Activated CD4-positive, alpha-beta T cell treated with anti-CD3 and anti-CD28 coated beads for 48 hours (primary cell): ENCODE measurements at regions not wholly inside any gene's neighbourhood (a gene's known extent, or its start where the extent isn't known, plus 50 kb on each side); places are given as distances from the start of the nearest gene placed in this dataset.

ENCODE experiments used
- DNase-seq: peaks from one replicate; pipeline ENCODE4 v3.0.0-alpha.2; 2020

DNA sequence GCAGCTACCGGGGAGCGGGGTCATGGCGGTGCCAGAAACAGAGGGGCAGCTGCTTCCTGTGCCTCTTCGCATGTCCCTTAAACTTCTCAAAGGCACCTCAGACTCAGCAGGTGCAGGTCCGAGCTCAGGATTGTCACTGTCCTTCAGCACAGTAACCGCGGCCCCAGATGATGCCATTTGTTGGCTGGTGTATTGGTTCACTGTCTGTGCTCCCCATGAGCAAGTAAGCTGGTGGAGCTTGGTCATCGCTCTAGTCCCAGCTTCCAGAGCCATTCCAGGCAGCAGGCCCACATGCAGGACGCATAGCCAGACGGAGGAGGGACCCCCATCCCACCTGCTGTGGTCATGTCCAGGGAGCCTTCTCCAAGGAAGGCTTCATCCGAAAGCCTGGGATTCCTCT is 154.0 kb upstream of the AJAP1 start:
- DNase-seq: no peak

DNA sequence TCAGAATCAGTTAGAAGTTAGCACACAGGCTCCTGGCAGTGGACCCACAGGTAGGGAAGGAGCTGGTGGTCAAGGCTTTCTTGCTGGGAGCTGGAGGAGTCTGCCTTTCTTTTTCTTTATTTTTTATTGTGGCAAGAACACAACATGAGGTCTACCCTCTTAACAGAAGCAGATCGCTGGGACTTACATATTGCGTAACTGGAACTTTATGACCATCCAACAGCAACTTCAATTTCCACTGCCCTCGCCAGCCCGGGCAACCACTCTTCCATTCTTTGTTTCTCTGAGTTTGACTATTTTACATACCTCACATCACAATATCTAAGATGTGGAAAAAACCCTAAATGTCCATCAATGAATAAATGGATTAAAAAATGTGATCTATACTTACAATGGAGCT is 147.8 kb upstream of the AJAP1 start:
- no peak for DNase-seq

DNA sequence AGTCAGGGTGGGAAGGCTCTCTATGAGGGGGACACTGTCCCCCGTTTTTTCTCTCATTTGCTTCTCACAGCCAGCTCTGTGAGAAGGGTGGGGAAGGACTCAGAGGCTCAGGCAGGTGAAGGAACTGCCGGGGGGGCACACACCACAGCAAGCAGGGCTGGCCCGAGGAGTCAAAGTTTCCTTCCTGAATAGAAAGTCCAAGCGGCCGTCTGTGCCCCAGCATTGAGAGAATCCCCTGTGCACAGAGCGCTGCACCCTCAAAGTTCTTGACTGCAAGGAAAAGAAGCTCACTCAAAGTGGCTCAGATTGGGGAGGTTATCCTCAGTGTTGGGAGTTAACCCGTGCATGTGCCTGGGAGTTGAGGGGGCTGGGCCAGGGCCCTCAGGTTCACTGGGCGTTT is 145.2 kb upstream of the AJAP1 start:
- no peak for DNase-seq

DNA sequence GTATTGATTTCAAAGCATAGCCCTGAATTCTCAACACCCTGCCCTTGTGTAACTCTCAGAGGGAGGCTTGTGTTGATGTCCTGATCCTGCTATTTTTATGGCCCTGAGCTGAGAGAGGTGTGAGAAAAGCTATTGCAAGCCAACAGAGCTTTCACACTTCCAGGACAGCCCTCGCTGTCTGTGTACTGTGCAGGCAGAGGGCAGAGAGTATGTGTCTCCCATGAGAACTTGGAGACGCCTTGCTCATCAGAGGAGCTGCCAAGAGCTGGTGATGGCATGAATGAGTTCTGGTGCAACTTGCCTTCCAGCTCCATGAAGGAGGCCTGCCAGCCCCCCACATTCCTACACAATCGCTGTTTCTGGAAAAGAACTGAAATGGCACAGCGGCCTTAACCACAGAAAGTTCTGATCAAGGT is 144.1 kb upstream of the AJAP1 start:
- no peak for DNase-seq

DNA sequence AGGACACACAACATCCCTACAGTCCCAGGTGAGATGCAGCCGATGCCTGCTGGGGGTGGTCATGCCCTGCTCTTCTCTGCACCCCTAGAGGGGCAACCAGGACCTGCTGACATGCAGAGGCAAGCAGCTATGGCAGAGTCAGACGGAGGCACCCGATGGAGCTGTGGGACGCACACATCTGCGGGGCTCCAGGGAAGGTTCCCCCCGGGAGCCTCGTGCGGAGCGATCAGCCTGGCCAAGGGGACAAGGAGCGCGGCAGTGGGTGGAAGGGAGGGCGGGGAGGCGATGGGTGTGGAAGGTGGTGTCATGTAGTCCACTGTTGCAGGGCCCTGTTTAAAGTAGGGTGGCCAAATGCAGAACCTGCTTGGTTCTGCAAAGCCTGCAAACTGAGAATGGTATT is 143.0 kb upstream of the AJAP1 start:
- no peak for DNase-seq

DNA sequence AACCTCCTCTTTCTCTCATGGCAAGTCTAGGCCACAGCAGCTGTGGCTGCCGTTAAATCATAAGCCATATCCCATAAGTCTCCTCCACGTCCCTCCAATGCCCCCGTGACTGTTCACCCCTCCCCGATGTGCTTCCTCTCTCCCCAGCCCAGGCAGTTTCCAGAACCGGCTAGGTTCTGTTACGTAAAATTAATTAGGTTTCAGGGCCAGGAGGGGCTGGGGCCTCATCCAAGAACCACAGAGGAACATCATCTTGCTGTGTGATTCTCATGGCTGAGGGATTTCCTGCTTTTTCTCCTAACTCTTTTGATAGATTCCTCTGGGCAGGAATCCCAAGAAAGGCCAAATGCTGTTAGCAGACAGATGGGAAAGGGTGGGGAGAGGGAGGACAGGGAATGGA is 141.8 kb upstream of the AJAP1 start:
- no peak for DNase-seq

DNA sequence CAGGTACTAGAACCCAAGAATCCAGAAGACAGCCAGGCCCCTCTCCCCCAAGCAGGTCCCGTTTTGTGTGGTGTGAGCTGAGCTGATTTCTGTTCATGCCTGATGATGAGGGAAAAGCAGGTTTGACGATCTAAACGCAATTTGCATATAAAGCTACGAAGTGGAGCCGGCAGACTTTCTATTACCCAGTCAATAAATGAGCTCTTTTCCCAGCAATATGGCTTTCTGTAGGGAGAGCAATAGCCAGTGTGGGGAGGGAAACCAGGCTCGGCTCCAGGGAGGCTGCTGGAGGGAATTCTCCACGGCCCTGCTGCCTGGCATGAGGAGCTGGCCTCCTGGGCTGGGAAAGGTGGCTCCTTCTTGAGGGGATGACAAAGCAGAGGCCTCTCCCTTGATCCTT is 140.7 kb upstream of the AJAP1 start:
- no peak for DNase-seq

DNA sequence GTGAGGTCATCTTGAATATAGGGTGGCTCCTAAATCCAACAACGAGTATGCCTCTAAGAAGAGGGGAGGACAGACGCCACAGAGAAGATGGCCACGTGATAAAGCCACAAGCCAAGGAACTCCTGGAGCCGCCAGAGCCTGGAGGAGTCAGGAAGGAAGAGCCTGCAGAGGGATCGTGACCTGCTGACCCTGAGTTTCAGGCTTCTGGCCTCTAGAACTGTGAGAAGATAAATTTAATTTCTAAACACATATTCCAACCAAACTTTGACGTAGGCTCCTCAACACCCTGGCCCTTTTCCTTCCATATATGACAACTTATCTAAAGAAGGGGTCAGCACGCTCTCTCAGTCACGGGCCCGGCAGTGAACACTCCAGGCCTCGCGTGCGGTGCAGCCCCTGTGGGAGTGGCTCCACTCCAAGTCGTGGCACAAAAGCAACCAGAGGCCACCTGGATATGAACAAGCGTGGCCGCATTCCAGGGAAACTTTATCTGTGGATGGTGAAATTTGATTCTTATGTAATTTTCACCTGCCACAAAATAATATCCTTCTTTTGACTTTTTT is 138.6 kb upstream of the AJAP1 start:
- DNase-seq: no peak

DNA sequence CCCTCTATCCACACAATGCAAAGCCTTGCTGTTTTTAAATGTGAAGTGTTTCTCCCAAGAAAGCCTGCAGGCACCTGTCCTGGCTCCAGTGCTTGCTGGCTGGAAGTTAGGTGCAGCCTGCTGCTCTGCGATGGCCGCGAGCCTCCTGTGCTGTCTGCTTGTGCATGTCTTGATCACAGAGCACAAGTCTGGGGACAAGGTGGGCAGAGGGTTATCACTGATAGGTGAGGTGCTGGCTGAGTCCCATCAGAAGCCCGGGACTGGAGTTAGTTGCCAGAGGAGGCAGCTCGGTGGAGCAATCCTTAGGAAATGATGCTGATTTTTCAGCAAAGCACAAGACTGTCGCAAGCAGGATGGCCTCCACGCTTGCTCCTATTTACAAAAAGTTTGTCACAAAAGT is 137.8 kb upstream of the AJAP1 start:
- DNase-seq: no peak

DNA sequence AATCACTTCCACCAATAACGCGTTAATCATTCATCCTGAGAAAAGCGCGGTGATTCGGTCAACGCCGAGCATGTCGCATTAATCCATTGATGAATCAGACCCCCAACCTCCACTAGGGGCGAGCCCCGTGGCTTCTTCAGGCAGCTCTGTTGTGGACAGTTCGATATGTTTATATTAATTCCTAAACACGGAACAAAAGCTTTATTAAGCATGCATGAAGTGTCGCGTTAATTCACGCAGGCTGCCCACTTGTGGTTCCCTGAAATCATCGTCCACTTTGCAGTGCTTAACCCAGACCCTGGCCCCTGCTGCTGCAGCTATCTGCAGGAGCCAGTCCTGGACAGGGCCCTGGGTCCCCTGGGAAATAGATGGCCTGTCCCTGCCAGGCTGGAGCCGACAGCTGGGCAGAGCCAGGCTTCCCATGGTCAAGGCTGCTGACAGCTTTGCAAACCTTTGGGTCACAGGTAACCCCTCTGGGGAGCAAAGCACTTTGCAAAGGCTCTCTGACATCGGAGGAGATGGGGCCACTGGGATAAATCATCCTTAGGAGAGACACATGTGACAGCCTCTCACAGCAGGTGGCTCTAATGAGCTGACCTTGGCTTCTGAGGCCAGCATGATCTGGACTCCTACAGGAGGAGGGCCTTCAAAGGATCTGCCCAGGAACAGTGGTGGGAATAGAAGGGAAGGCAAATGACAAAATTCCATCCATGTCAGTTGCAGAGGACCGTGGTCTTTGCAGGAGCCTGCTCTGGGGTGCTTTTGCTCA is 137.0 kb upstream of the AJAP1 start:
- DNase-seq: no peak

DNA sequence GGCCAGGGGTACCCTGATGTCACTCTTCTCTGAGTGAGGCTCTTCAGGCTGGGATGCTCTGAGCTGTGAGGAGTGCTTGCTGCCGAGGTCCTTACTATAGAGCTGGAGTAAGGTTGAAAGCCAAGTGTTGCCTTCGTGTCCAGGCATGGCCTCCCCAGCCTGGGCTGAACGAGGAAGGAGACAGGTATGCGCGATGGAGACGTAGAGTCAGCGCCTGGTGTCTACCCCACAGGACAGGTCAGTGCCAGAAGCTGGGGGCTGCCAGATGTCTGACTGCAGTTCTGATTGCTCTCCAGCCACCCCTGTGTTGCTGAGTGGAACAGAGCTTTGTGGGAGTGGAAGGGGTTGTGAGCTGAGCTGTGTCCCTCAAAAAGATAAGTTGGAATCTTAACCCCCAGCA is 135.8 kb upstream of the AJAP1 start:
- no peak for DNase-seq

DNA sequence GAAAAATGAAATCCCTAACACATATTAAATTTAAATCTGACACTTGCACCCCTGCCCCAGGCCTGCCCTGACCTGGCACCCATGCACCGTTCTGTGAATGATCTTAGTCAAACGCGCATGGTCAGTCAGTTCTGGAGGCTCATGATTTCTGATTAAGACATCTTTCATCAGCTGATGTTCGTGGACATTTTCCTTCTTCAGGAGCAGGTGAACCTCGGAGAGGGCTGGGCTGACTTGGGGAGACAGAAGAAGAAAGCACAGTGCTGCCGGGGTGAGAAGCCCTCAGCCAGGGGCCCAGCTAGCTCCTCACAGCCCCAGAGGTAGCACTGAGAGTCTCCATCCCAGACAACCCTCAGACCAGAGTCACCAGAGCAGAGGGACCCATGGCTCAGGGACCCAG is 134.5 kb upstream of the AJAP1 start:
- no peak for DNase-seq

DNA sequence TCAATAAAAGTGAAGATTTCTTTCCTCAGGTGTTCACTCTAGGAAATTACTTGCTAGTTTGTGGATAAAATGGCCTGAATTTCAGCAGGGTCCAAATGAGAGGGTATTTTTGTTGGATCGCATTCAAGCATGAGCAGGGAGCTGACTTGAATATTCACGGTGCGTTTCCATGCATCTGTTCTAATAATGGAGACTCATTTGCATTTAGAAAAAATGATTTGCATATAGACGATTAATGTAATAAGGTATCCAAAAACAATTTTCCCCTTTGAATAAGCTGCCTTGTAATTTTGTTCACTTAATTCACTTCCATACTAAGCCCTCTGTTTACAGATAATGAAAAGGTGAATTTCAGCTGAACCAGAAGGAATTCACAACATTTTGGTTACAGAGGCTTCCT is 130.9 kb upstream of the AJAP1 start:
- no peak for DNase-seq

DNA sequence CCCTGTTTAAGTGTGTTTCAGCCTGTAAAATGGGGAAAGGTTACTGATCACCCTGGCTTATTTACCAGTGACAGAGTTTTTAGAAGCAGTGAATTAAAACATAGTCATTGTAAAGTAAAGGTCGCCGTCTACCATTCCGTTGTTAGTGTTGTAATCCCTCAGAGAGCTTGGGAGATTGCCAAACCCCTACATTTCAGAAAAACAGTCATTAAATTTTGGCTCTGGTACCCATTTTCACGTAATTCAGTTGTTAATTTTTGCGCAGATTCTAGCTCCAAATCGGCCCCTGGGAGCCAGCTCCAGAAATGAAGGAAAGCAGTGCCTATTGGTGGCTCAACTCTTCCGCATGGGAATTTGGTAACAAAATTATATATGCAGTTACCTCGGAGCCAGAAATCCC is 127.7 kb upstream of the AJAP1 start:
- DNase-seq: no peak

DNA sequence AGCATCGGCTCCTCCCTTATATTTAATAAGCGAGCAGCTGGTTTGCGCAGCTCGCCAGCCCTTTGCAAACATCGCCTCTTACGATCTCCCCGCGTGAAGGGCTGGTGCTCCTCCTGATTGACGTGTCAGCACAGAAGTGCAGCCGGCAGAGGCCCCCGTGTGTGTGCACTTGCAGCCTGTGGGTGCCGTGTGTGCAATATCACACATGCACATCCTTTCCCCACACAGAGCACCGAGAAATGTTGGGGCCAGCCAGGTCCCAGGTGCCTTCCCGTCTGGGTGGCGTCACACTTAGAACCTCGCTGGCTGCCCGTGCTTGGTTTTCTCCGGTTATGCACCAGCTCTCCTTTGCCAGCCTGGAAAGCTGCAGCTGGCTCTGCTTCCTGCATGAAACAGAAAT is 126.6 kb upstream of the AJAP1 start:
- no peak for DNase-seq

DNA sequence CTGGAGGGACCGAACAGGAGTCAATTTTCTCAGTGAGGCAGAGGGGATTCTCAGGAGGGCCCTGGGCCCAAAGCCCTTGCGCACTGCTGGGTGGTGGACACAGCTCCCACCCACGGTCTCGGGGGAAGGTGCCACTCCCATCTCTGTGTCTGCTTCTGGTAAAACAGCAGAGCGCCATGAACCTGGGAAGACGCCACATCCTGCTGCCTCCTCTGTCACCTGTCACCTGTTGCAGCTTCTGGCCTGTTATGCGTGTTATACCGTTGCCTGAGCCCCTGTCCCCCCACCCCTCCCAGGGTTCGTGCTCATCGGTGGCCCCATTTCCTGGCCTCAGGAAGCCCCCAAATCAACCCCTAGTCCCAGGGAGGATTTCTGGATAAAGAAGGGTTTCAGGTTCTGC is 125.8 kb upstream of the AJAP1 start:
- DNase-seq: no peak

DNA sequence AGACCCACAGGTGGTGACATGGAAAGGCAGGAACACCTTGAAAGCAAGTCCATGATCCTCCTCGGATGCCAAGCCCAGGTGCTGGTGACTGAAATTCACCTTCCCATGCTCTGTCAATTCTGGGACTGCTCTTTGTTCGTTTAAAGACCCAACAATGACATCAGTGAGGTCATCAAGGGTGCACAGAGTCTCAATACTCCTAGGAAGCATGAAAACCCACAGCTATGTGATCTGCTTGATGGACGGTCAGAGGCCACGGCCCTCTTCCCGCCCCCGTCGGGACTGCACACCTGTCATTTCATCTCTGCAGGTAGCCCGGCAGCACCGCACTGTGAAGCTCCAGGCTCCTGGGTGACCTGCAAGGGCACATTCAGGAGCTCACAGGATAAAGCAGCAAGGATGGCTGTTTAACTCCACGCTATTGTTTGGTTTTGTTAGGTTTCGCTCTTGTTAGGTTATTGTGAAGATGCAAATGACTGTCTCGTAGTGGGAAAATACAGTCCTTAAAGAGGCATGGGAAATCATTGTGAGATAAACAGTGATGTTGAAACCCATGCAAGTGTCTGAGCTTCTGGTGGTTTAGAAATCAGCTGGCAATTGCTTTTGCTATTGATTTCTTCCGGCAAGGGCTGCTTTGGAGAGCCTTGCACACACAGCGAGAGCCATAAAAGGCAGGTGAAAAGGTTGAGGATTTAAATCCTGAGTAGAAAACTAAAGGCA is 124.8 kb upstream of the AJAP1 start:
- DNase-seq: no peak

DNA sequence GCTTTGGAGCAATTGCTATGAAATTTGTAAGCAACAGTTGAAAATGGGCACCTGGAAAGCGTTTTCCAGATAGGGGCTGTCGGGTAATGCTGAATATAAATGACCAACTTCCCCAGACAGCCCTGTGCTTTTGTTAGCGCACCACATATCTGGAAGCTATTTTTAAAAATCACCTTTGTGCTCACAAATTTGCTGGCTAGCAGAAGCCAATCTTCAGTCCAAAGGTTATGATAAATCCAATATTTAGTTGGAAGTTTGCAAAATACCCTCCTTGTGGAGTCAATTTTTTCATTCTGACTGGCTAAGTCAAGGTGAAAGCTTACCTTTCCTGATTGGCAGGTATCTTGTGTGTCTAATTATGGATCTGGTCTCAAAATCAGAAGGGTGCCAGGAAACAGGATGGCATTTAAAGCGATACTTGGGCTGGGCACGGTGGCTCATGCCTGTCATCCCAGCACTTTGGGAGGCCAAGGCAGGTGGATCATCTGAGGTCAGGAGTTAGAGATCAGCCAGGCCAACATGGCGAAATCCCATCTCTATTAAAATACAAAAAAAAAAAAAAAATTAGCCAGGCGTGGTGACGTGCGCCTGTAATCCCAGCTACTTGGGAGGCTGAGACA is 124.1 kb upstream of the AJAP1 start:
- DNase-seq: no peak

DNA sequence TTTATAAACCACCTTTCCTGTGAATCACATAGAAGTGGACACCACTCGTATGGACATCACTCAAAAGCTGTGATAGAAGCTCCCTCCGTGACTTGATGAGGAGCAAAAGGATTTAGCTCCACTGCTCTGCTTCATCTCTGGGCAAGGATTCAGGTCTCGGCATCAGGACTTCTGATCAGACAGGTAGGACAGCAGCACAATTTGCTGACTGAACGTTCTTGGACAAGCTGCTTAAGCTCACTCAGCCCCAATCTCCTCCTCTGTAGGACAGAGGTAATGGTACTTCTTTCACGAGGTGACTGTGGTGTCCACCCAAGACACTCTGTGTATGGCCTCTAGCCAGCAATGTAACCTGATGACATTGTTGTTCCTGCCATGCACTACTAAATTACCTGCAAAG is 122.6 kb upstream of the AJAP1 start:
- no peak for DNase-seq

DNA sequence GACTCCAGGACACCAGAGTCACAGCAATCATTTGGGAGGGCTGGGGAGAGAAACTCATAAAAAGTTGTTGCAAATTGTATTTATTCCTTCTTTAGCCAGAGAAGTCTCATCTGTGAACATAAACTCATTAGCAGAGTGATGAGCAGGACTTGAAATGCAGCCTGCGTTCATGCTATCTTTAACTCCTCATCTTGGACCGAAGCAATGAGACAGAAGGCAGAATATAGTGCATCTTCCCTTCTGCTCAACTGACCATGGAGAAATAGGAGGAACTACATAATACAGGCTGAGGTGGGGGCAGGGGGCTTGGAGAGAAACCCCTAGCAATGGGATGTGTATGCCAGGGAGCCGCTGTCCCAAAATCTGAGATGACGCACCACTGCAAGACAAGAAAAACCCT is 121.8 kb upstream of the AJAP1 start:
- DNase-seq: no peak

DNA sequence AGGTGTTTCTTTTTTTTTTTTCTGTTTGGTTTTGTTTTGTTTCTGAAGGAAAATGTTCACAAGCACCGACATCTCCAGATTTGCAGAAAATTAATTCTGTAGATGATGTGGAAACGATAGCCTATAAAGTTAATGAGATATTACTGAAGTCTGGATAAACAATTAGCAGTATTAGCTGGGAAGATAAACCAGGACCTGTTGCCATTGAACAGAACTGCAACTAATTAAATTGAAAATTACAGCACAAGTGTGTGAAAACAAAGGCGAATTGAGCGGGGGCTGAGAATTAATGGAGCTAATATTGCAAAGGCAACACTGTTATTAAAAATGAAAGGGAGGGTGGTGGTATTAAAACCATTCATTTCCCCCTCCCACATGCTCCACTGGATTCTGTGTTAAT is 107.5 kb upstream of the AJAP1 start:
- no peak for DNase-seq

DNA sequence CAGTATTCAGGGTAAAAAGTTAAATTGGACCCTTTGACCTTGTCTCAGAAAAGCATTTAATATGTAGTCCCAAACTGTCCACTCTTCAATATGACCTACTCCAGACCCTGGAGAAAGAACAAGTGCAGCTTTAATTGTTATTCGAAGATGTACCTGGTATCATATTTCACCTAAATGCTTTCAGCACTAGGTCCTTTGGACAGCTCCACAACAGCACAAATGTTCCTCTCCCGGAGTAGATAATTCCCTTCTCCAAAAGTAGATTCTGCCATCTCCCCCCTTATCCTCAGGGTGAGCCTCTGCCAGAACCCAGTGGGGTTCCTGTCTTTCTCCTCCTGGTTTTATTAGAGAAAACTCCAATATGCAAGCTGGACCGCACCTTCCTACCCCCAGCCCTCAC is 104.5 kb upstream of the AJAP1 start:
- DNase-seq: no peak

DNA sequence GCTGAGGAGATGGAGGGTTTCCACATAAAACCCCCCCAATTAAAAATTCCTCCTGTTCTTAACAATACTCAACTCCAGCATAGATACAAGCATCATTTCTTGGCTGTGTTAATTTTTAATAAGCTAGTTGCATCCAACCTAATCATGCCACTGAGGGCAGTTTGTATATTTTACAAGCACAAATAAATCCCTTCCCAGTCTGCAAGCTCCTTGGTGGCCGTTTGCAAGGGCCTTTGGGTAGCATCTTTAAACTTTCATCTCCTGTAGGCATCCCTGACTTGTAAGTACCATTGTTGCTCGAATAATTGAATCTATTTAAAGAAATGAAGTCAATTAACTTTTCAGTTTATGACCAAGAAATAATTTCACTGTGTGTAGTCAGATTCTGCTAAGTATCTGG is 103.5 kb upstream of the AJAP1 start:
- no peak for DNase-seq

DNA sequence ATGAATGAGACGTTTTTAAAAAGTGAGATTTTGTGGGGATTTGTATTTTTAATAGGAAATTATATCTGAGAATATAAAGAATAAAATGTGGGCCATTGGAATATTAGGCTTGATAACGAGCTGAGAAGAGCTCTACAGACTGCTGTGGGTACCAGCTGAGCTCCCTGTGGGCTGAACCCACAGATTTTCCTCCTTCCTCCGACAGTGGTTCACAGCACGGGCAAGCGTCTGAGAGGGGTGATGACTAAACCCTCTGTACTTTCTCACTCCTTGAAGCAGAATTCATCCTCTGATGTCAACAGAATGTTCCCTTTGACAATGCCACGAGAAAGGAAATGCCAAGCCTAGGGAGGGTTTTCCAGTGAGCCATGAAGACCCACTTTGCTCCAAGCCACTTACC is 102.7 kb upstream of the AJAP1 start:
- DNase-seq: no peak
